Prostate gland (tissue), 2 donors: ENCODE measurements at regions not wholly inside any gene's neighbourhood (a gene's known extent, or its start where the extent isn't known, plus 50 kb on each side); places are given as distances from the start of the nearest gene placed in this dataset.

Source experiments
- DNase-seq: peaks from one replicate; pipeline ENCODE4 v3.0.0-alpha.2; 2019; ENCODE audit warnings: low spot score
- H3K27ac ChIP-seq, 2 donors: fragments of 200-600 bp; sonication (generic); 2 replicates each; pipeline ENCODE4 v1.5.1; 2017 to 2019
- H3K27me3 ChIP-seq: fragments of 200-600 bp; sonication (generic); replicated peaks from 2 replicates; pipeline ENCODE4 v1.5.1; 2019; ENCODE audit not compliant: insufficient read depth
- H3K36me3 ChIP-seq, 2 donors: fragments of 200-600 bp; sonication (generic); 1 replicate in 1 of 2; 2 replicates in 1 of 2; pipeline versions ENCODE4 v1.5.1 to v1.8.1; 2017 to 2019
- H3K4me1 ChIP-seq: fragments of 200-600 bp; sonication (generic); replicated peaks from 2 replicates; pipeline ENCODE4 v1.5.1; 2019
- H3K4me3 ChIP-seq, 2 donors: fragments of 200-600 bp; sonication (generic); 2 replicates each; pipeline ENCODE4 v1.5.1; 2017 to 2019
- H3K9me3 ChIP-seq: fragments of 200-600 bp; sonication (generic); 2 replicates; pipeline ENCODE4 v1.5.1; 2017
- CTCF ChIP-seq, 4 experiments: fragments of 200-600 bp in 2 of 4; fragments of 450-650 bp in 2 of 4; sonication (generic) in 2 of 4; IDR thresholded peaks; 1 replicate in 3 of 4; 2 replicates in 1 of 4; pipeline ENCODE4 v1.5.1; 2016 to 2019; ENCODE audit warnings: antibody characterized with exemption in 4 of 4, mild to moderate bottlenecking in 2 of 4, moderate library complexity in 2 of 4
- POLR2A ChIP-seq: fragments of 450-650 bp; IDR thresholded peaks from one replicate; pipeline ENCODE4 v1.6.1; 2016; ENCODE audit warnings: antibody characterized with exemption, mild to moderate bottlenecking
- POLR2AphosphoS5 ChIP-seq: sonication (generic); formaldehyde crosslinking; IDR thresholded peaks from one replicate; pipeline ENCODE4 v1.6.1; 2017; ENCODE audit warnings: antibody characterized with exemption
- WGBS: methylation state at CpG from one replicate; pipeline ENCODE4 v1.1.5; 2018; 5-methylcytosine and 5-hydroxymethylcytosine counted together
- intact Hi-C: fragments of 100-400 bp; cut with DNase I; formaldehyde crosslinking; loops from one replicate; pipeline ENCODE4 v1.14.2; 2022

GRCh38 chr2:236981701-236982485, 103.8 kb upstream of the COPS8 start:
- H3K4me1 ChIP-seq: no peaks in the 10 kb centered on the region
- no peaks in the 10 kb centered on the region for H3K27me3 ChIP-seq
- H3K4me3 ChIP-seq: no peak overlapping the region
- DNase-seq: no peak
- 100% methylated on average over 4 of the region's 4 CpGs for WGBS
- H3K36me3 ChIP-seq: no peaks in the 10 kb centered on the region
- intact Hi-C loops: no loop called here
- TF ChIP-seq POLR2A (no peak), POLR2AphosphoS5 (no peak), CTCF (IDR thresholded peaks at IDR 0.05) (no peak)
- no peaks in the 10 kb centered on the region for H3K9me3 ChIP-seq
- H3K27ac ChIP-seq: no peak overlapping the region

- intact Hi-C loops: no loop called here
- H3K4me3 ChIP-seq: no peak overlapping the region
Measured at GRCh38 chr2:236982693-236983455, 102.8 kb upstream of the COPS8 start.

GRCh38 chr2:236984046-236984445, 101.6 kb upstream of the COPS8 start:
- Histone ChIP-seq H3K36me3 (no peaks in the 10 kb centered on the region), H3K27me3 (no peaks in the 10 kb centered on the region), H3K4me3 (no peak overlapping the region), H3K4me1 (no peaks in the 10 kb centered on the region), H3K9me3 (no peaks in the 10 kb centered on the region), H3K27ac (no peak overlapping the region)
- DNase-seq: no peak
- TF ChIP-seq POLR2A: no peak
- TF ChIP-seq CTCF (IDR thresholded peaks at IDR 0.05): no peak
- TF ChIP-seq POLR2AphosphoS5: no peak
- intact Hi-C loops: no loop called here
- WGBS: 79% methylated on average over 1 of the region's 1 CpG

More at GRCh38 chr2:236982693-236983455, 102.8 kb upstream of the COPS8 start:
- no peak for DNase-seq
- no peak overlapping the region for H3K27ac ChIP-seq
- WGBS: 100% methylated on average over 2 of the region's 3 CpGs
- H3K27me3 ChIP-seq: no peaks in the 10 kb centered on the region
- no peaks in the 10 kb centered on the region for H3K4me1 ChIP-seq
- no peaks in the 10 kb centered on the region for H3K36me3 ChIP-seq
- H3K9me3 ChIP-seq: no peaks in the 10 kb centered on the region
- no peak for TF ChIP-seq POLR2A
- TF ChIP-seq POLR2AphosphoS5: no peak
- no peak for TF ChIP-seq CTCF (IDR thresholded peaks at IDR 0.05)

DNA sequence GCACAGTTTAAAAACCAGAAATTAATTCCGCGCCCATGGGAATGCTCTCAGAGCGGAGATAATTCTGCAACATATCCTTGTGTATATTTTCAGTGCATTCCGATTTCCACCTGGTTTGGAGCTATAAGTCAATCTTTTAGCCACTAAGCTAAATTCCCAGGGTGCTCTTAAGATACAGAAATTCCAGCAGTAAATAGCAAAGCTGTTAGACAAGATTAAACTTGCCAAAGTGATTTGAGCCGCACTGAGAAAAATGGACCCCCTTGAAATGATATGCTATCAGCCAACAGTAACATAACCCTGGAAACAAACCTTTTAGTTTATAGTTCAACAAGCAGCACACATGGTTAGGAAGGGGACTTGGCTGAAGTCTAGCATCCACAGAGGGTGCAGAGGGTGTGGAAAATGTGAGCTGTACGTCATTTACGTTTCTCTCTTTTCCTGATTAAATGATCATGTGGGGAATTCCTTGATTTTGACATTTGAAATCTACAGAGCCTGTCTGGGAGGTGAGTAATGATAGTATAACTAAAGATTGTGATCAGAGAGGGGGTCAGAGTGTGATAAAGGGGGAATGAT, 99.8 kb upstream of the COPS8 start:
- intact Hi-C loops: no loop called here
- Histone ChIP-seq H3K27ac (no peak overlapping the region), H3K4me3 (no peak overlapping the region), H3K4me1 (no peaks in the 10 kb centered on the region), H3K9me3 (no peaks in the 10 kb centered on the region), H3K27me3 (peaks cover 4% of the 10 kb centered on the region), H3K36me3 (no peaks in the 10 kb centered on the region)
- WGBS: 68% methylated on average over 7 of the region's 7 CpGs
- DNase-seq: no peak
- TF ChIP-seq CTCF (IDR thresholded peaks at IDR 0.05) (no peak), POLR2AphosphoS5 (no peak), POLR2A (no peak)
